GM19395 (cell line): ENCODE measurements at regions not wholly inside any gene's neighbourhood (a gene's known extent, or its start where the extent isn't known, plus 50 kb on each side); places are given as distances from the start of the nearest gene placed in this dataset.
"Not testable (repeated sequence)": the region's sequence is repeated elsewhere in the genome, so short reads cannot be mapped to it uniquely, and the experiment has no call there.

Source experiments
- ATAC-seq: cut with Tn5 transposase; IDR thresholded peaks from one replicate; pipeline ENCODE4 v1.9.1; 2021; ENCODE audit warnings: mild to moderate bottlenecking, moderate library complexity; ENCODE audit not compliant: unreplicated experiment

DNA sequence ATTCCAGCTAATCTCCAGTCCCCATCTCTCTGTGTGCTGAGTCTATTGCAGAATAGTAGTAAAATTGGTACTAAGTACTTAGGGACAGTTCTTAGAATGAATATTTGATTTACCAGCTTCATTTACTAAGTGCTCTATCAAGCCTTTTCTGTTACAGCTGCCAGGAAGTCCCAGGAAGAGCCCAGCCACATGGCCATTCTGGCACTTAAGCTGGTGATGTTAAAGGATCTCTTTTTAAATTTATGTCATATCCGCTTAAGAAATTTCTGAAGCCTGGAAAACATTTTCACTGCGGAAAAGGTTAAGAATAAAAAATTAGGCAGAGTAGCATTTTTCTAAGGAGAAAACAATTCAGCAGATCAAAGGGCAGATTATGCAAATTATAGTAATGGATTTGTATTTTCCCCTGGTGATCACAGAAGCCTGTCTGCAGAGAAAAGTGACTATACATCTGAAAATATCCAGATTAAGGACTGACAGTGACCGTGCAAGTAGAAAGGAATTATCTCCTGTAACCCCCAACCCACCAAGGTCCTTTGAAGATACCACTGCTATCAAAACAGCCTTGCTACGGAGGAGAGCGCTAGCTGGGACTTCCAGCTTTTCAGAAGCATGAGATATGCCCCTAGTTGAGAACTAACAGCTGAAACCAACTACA lies 260.8 kb downstream of the SH3BP4 start:
- no peak for ATAC-seq

DNA sequence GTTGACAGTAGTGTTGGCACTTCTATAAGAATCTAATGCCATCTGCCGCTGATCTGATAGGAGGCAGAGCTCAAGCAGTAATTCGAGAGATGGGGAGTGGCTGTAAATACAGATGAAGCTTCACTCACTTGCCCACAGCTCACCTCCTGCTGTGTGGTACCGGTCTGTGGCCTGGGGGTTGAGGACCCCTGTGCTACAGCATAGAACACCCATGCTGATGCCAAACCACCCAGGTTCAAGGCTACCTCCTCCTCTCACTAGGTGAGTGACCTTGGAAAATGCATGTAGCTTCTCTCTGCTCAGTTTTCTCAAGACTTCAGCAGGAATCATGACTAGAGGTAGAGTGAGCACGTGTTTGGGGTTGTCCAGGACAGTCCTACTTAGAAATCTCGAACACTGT lies 263.4 kb downstream of the SH3BP4 start:
- no peak for ATAC-seq

DNA sequence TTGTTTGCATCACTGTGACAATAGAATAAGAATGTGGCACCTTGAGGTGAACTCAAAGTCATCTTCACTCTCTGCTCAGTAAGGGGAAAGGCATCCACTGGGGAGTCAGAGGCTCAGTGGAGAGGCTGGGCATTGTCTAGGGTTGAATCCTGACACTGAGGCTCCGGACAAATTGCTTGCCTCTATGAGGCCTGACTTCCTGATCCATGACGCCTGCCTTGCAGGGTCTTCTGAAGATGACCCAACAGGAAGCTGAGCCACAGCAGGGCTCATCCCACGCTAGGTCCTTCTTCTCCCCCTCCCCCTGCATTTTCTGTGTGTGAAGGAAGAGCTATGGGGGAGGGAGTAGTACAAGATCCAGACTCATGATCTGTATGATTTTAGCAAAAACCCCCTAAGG lies 265.1 kb downstream of the SH3BP4 start:
- ATAC-seq, result no peak

DNA sequence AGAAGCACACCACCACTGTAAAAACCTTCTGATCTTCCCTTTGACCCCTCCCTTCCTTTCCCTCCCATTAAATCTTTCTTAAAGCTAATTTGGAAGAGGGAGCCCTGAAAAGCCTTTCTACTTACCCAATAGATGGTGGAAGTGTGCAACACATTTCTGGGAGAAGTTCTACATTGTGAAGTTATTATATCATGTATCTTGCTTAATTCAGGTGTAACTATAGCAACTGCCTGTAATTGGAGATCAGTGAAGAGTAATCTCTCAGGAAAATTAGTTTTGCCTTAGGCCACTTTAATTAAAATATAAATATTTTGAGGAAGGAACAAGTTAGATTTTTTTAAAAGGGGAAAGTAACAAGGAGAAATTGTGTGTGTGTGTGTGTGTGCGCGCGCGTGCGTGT lies 266.0 kb downstream of the SH3BP4 start:
- no peak for ATAC-seq

DNA sequence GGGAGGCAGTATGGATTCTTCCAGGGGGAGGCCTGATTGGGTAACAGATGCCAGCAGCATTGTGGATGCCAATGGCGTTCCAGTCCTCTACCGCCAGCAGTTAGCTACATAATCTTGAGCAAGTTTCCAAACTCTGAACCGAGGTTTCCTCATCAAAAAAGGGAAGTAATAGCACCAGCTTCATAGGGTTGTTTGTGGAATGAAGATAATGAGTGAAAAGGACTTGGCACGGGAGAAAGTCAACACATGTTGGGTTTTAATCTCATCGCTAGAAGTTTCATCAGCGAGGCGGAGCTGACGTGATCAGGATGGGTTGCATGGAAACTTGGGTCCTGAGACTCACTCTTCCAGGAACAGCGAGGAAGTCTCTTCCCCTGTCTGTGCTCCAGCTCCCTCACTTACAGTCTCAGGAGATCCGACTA lies 266.7 kb downstream of the SH3BP4 start:
- ATAC-seq, result no peak

DNA sequence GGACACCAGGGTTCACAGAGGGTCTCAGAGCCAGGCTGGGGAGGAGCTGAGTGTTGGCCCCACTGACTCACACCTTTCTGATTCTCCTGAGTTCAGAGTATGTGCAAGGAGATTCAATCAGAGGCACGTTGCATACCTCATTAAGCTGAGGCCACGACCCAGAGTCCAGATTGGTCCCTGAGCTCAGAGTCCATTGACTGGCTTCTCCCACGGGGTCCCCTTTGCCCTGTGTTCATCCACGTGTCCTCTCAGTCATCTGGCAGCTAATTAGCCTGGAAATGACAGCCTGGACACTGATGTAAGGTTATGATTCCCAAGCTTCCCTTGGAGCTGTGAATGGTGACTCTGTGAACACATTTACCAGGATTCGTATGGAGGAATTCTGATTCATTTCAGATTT lies 267.2 kb downstream of the SH3BP4 start:
- ATAC-seq, result no peak

DNA sequence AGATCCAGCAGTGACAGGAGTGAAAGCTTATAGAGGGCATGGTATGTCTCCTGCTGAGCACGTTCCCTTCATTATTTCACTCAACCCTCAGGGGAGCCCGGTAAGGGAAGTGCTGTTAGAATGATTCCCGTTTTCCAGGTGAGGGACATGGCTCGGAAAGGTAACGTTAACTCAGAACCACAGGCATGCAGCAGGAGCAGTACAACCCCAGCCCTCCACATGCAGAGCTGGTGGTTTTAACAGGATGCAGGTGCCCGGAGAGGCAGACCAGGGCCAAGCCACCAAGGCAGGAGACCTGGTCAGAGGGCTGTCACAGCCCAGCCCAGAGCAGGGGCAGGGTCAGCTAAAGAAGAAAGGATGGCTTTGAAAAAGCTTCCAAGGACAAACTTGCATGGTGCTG lies 268.5 kb downstream of the SH3BP4 start:
- no peak for ATAC-seq

DNA sequence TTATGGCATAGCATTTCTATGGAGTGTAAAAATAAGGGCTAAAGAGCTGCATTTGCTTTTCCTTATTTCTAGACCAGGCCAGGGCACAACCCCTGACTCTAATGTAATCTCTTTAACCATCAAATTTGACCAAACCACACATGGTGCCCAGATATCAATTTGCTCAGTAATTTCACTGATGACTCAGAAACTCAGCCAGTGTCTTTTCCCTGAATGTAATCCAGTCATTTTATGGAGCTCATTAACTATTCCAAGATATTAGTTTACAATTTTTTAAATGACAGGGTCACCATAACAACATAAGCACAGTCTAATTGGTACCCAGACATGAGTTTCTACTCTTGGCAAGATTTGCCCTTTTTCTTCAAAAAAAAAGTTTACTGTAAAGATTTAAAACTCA lies 270.8 kb upstream of the AGAP1 start:
- ATAC-seq, result no peak

DNA sequence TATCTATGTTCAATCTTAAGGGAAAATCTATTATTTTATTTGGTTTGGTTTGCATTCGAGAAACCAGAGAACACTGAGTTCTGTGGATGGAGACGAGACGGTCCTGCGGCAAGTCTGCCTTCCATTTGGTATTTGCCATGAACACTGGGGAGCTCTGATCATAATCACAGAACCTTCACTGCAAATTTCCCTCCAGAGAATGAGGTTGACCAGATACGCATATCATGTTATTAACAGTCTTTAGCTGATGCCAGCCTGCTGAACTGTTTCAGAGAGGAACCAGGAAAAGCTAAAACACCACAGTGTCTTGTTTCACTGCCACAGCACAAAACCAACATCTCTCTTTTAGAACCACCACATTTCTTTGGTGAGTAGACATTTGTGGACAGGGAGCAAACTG lies 269.4 kb upstream of the AGAP1 start:
- no peak for ATAC-seq

DNA sequence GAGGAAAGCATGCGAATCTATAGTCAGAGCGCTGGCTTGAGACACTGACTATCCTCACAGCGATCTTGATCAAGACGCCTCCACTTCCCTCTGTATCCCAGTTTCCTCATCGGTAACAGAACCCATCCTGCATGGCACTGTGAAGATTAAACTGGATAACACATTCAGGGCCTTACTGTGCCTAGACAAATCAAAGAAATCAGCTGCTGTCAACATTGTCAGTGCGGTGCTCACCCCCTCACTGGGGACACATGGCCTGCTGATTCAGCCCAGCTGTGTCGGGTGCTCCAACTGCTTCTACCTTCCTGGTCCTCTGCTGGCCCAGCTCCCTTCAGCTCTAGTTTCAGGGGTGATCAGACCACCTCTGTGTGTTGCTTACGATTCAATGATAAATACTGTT lies 268.6 kb upstream of the AGAP1 start:
- no peak for ATAC-seq

DNA sequence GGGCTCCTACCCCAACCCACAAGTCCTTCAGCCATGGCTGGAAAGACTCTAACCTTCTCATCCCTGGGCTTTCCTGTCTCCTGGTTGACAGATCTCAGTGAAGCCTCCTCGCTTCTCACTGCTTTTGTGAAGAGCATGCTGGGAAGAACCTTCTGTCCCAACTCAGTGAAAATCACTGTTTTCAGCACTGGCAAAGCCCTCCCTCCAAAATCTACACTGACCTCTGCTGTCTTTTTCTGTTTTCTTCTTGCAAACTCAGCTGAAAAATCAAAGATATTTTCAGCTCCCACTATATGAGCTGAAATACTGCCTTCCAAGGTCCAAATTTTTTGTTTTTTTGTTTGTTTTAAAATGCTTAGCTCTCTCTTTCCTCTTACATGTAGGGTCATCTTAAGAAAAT lies 266.3 kb upstream of the AGAP1 start:
- ATAC-seq, result no peak

DNA sequence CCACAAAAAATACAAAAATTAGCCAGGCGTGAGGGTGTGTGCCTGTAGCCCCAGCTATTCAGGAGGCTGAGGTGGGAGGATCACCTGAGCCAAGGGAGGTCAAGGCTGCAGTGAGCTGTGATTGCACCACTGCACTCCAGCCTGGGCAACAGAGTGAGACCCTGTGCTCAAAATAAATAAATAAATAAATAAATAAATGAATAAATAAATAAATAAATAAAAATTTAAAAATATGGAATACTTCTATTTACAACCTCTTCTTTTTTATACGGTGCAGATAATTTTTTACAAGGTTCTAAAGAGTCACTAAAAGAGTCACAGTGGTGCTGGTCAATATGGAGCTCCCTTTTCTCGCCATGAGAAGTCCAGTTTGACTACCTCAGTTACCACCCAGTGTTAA lies 265.4 kb upstream of the AGAP1 start:
- ATAC-seq, result not testable (repeated sequence)

DNA sequence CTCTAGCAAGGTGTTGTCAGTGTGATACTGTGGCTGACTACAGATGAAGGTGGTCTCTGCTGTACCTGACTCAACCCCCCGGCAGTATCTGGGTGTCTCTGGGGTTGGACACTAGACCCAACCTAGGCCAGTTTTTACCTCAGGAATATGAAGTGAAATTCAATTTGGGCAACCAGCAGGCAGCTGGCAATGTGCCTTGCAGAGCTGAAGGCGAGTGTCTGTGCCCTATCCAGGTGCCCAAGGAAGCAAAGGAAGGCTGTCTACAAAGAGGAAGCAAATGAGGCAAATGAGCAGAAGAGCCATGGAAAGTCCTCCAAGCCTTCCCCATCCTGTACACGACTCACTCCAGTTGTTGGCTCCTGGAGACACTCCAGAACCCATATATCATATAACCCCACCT lies 264.6 kb upstream of the AGAP1 start:
- ATAC-seq, result no peak

DNA sequence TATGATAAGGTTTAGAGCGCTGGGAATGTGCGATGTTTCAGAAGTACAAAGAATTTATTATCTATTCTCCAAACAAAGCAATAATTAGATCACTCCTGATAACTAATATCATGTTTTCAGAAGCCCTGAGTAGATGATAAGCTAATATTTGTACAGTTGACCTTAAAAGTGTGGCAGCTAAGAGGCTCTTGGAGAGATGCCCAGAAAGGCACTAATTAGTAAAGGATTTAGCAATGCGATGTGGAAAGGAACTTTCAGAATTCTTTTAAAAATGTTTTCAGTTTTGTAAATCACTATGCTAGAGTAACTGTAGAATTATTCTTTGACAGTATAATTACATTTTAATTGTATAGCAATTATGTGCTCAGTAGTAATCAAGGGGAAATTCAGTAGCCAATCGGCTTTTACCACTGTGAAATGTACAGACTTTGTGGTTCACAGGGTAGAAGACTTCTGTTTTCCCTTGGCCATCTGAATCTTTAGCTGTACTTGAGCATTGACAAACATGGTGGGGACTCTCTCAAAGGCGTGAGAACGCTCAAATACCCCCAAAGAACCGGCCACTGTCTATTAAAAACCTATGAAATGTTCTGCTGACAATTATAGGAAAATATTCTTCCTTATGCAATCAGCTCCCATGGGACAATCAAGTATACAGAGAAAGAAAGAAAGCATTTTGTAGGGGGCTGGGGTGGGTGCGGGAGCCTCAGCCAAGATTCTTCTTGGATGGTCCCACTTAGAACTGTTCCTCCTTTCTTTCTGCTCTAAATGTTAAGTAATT lies 262.8 kb upstream of the AGAP1 start:
- no peak for ATAC-seq

DNA sequence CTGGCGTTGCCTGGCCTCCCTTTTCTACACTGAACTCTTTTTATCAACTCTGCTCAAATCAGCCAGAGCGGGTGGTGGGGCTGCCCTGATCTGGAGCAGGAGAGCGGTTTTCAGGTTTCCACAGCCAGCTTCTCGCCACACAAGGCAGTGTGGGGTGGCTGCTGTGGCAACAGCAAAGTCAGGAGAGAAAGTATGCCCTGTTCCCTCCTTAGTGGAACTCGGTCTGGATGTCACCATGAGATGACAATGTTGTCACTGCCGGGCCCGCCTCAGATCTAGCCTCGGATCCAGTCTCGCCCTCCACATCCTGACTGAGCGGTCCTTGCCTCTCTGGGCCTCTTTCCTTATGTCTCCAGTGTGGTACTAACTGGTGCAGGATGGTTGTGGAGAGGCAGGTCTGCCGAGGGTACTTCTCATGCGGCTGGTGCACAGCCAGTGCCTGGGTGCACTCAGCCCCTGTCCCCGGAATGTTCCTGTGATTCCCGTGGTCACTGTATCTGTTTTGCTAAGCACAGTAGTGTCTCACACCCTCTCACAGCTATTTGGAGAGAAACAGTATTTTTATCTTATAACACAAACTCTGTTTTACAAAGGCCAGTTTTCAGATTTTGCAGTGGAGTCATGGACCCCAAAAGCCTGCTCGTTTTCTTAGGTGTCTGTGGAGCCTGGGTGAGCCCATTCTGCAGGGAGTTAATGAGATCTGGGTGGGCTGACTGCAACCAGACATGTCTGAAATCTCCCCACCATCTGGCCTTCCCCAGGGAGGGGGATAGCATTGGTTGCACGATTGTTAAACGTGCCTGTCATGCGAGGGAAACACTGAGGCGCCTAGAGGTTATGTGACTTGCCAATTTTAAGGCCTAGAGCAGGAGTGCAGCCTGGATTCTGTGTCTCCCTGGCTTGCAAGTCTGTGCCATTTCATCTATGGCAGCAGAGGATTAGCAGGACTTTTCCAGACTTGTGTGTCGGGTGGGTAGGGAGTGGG lies 261.1 kb upstream of the AGAP1 start:
- no peak for ATAC-seq

DNA sequence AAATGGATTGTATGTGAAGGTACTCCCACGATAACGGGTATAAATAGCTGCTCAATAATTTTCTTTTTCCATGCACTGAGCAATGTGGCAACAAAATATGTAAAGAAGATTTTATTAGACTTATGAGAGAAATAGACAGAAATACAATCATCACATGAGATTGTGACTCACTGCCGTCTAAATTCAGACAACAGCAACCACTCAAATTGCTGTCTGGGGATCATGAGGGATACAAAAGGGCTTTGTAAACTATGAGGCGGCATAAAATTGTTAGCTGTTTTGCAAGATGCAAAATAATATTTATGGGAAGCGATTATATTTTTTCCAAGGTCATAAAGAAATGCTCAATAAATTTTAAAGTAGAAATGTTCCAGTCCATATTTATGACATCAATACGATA lies 259.1 kb upstream of the AGAP1 start:
- ATAC-seq, result no peak

DNA sequence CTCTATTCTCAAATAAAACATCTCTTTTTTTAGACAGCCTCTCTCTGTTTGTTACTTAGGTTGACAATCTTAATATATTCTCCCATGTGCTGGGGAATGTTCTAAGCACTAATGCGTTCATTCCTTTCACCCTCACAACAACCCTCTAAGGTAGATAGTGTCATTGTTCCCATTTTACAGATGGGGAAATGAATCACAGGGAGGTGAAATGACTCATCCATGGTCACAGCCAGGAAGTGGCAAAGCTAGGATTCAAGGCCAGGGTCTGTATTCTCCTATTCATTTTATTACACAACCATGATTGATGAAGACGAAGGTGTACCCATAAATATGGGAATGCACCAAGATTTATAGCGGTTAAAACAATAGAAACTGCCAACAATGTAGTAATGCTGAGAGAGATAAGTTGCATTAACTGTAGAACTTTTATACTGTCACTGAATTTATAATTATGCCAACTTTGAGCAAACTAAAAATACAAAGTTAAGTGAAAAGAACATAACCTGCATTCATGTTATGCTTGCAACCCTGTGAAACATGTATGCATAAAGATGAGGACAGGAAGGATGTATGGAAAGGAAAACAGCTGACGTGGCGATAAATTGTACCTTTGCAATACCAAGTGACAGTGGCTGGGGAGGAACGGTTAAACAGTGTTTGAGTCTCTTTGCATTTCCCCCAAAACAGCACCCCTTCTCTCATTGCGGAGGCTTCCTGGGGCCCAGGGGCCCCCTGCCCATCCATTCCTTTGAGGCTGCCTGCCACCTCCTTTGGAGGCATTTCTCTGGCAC lies 257.7 kb upstream of the AGAP1 start:
- ATAC-seq, result no peak

DNA sequence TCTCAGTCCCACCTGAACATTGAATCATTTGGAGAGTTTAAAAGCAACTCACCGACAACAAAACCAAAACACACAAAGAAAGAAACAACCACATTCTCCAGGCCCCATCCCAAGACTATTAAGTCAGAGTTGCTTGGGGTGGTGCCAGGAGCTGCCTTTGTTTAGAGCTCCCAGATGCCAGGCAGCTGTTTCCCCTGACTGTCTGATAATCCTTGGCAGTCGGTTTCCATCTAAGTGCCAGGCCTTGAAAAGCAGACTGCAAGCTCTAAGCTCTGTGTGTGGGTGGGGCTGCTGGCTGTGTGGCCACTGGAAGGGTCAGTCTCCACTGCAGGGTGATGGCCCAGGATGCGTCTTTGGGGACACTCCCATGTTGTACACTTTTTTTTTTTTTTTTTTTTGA lies 255.3 kb upstream of the AGAP1 start:
- no peak for ATAC-seq

DNA sequence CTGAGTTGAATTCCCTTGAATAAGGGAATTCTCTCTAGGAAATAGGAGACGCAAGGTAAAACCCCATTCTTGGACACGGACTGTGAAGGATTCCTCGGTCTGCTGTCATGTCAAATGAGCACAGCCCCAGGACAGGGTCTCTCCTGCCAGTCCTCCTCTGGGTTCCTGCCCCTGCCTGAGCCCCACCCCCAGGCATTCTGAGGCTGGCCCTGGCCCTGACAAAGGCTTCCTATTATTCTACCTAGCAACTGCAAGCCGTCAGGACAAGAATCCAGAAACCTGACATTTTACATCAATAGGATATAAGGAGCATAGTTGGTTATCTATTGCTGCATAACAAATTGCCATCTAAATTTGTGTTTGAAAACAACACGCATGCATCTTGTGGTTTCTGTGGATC lies 253.3 kb upstream of the AGAP1 start:
- ATAC-seq, result no peak

DNA sequence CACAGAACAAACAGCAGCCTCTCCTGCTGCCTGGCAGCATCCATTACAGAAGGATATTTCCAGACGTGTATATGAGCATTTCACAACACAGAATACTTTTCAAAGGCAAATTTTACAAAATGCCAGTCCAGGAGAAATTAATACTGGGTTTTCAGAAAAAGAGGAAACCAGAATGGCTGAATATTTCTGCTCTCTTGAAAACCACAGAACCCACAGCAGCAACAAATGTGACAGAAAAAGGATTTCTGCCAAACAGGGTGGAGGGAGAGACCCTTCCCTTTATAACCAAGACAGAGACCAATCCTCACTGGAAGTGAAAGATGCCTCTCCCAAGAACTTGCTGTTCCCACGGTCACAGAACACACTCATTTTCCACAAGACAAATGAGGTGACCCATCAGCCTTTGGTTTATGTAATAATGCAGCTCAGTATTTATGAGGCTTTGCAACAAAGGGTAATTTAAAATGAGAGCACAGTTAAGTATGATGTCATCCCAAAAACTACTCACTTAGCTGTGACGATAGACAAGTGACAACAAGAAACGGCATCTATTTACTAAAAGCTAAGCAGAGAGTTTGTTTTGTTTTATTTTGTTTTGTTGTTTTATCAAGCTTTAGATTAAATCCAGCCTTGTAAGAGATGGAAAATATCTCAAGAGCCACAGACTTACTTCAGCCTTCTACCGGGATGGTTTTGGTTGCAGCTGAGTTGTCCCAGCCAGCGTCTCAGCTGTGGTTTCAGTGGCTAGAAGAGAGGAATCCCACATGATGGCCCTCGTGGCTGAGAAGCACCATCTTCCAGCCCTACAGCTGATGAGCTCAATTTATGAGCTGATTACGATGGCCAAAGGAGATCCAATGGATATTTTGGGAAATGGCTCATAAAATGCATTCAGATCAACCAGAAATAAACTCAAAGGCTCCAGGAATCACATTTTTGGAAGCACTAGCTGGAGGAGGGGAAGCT lies 249.3 kb upstream of the AGAP1 start:
- ATAC-seq, result no peak
